UCSD-AML1 (cell line): ENCODE measurements at regions not wholly inside any gene's neighbourhood (a gene's known extent, or its start where the extent isn't known, plus 50 kb on each side); places are given as distances from the start of the nearest gene placed in this dataset.
"Not testable (repeated sequence)": the region's sequence is repeated elsewhere in the genome, so short reads cannot be mapped to it uniquely, and the experiment has no call there.

ENCODE experiments used
- DNase-seq: peaks from one replicate; lab custom pipeline; 2025; ENCODE audit not compliant: unreplicated experiment; lab: John Stamatoyannopoulos, UW

- DNase-seq: no peak
Measured at GRCh38 chrX:125503769-125504168, 184.1 kb downstream of the TEX13C start.

GRCh38 chrX:125505207-125505606 is 185.5 kb downstream of the TEX13C start:
- no peak for DNase-seq

- DNase-seq: no peak
Measured at GRCh38 chrX:125507119-125507518, 187.4 kb downstream of the TEX13C start.

GRCh38 chrX:125520029-125520428 is 200.4 kb downstream of the TEX13C start:
- no peak for DNase-seq

GRCh38 chrX:125522752-125523151 is 203.1 kb downstream of the TEX13C start:
- no peak for DNase-seq

GRCh38 chrX:125532411-125533089 is 212.9 kb downstream of the TEX13C start:
- DNase-seq: peak; percentile 12

- DNase-seq: no peak
Measured at GRCh38 chrX:125533352-125533751, 213.7 kb downstream of the TEX13C start.

- DNase-seq: peak; percentile 19
Measured at GRCh38 chrX:125544031-125544660, 224.5 kb downstream of the TEX13C start.

- no peak for DNase-seq
Measured at GRCh38 chrX:125544856-125545255, 225.2 kb downstream of the TEX13C start.

GRCh38 chrX:125577479-125577878 is 257.8 kb downstream of the TEX13C start:
- DNase-seq: no peak

GRCh38 chrX:125604448-125604847 is 284.8 kb downstream of the TEX13C start:
- no peak for DNase-seq

- DNase-seq: no peak
Measured at GRCh38 chrX:125605145-125605544, 285.5 kb downstream of the TEX13C start.

- not testable (repeated sequence) for DNase-seq
Measured at GRCh38 chrX:125614591-125615343, 295.1 kb downstream of the TEX13C start.

- no peak for DNase-seq
Measured at GRCh38 chrX:125620715-125621587, 301.3 kb downstream of the TEX13C start.

- no peak for DNase-seq
Measured at GRCh38 chrX:125621588-125621927, 301.9 kb downstream of the TEX13C start.

GRCh38 chrX:125622899-125623298 is 303.2 kb downstream of the TEX13C start:
- DNase-seq: no peak

GRCh38 chrX:125627676-125628075 is 308.0 kb downstream of the TEX13C start:
- no peak for DNase-seq

GRCh38 chrX:125628435-125628834 is 308.8 kb downstream of the TEX13C start:
- no peak for DNase-seq

GRCh38 chrX:125641405-125641804 is 321.7 kb downstream of the TEX13C start:
- DNase-seq: no peak

GRCh38 chrX:125646195-125646594 is 326.5 kb downstream of the TEX13C start:
- peak; percentile 12 for DNase-seq

GRCh38 chrX:125651426-125651825 is 331.8 kb downstream of the TEX13C start:
- DNase-seq: no peak
